OCI-LY1 (cell line): ENCODE measurements at regions not wholly inside any gene's neighbourhood (a gene's known extent, or its start where the extent isn't known, plus 50 kb on each side); places are given as distances from the start of the nearest gene placed in this dataset.

Experiments
- H2AFZ ChIP-seq: fragments of 200-600 bp; sonication (generic), shearing (Covaris generic); 2 replicates; pipeline ENCODE4 v1.6.0; 2014; ENCODE audit warnings: antibody characterized with exemption, mild to moderate bottlenecking, low read length
- H3F3A ChIP-seq: fragments of 200-600 bp; sonication (generic), shearing (Covaris generic); 2 replicates; pipeline ENCODE4 v1.6.0; 2014; ENCODE audit warnings: mild to moderate bottlenecking, antibody characterized with exemption, low read length, moderate library complexity; ENCODE audit not compliant: insufficient read depth
- H3K27ac ChIP-seq: fragments of 200-600 bp; sonication (generic); 2 replicates; pipeline ENCODE4 v1.5.1; 2014; ENCODE audit warnings: low read length, mixed run types, mild to moderate bottlenecking, low read depth; ENCODE audit not compliant: poor library complexity, severe bottlenecking
- H3K27me3 ChIP-seq: fragments of 200-600 bp; sonication (generic); 2 replicates; pipeline ENCODE4 v1.6.0; 2014; ENCODE audit warnings: antibody characterized with exemption, mild to moderate bottlenecking, low read length, moderate library complexity; ENCODE audit not compliant: insufficient read depth
- H3K36me3 ChIP-seq: fragments of 200-600 bp; sonication (generic); 2 replicates; pipeline ENCODE4 v1.6.1; 2014; ENCODE audit warnings: mild to moderate bottlenecking, antibody characterized with exemption, low read length, moderate library complexity, mixed read lengths; ENCODE audit not compliant: insufficient read depth
- H3K4me1 ChIP-seq: fragments of 200-600 bp; sonication (generic); 2 replicates; pipeline ENCODE4 v1.5.1; 2014; ENCODE audit warnings: mild to moderate bottlenecking, low read length, moderate library complexity; ENCODE audit not compliant: insufficient read depth, severe bottlenecking
- H3K4me2 ChIP-seq: fragments of 200-600 bp; sonication (generic), shearing (Covaris generic); 2 replicates; pipeline ENCODE4 v1.6.1; 2014; ENCODE audit warnings: low read length
- H3K4me3 ChIP-seq: fragments of 200-600 bp; sonication (generic); 2 replicates; pipeline ENCODE4 v1.5.1; 2014; ENCODE audit warnings: low read length, low read depth, mild to moderate bottlenecking, mixed read lengths; ENCODE audit not compliant: poor library complexity, severe bottlenecking
- H3K79me2 ChIP-seq: fragments of 200-600 bp; shearing (Covaris generic); 2 replicates; pipeline ENCODE4 v1.6.1; 2016; ENCODE audit warnings: mixed run types, low read length, mixed read lengths; ENCODE audit not compliant: insufficient read depth
- H3K9ac ChIP-seq: fragments of 200-600 bp; sonication (generic), shearing (Covaris generic); 2 replicates; pipeline ENCODE4 v1.6.1; 2014; ENCODE audit warnings: mild to moderate bottlenecking, low read length, mixed read lengths
- H3K9me2 ChIP-seq: fragments of 200-600 bp; sonication (generic), shearing (Covaris generic); 2 replicates; pipeline ENCODE4 v1.6.1; 2014; ENCODE audit warnings: low read depth, mild to moderate bottlenecking, low read length, mixed read lengths
- H3K9me3 ChIP-seq: fragments of 200-600 bp; shearing (Covaris generic); 2 replicates; pipeline ENCODE4 v1.6.1; 2014; ENCODE audit warnings: low read length, mixed read lengths
- H4K20me1 ChIP-seq: fragments of 200-600 bp; sonication (generic), shearing (Covaris generic); 2 replicates; pipeline ENCODE4 v1.6.0; 2016; ENCODE audit warnings: mild to moderate bottlenecking, low read length; ENCODE audit not compliant: insufficient read depth
- EZH2 ChIP-seq: fragments of 200-600 bp; sonication (generic), shearing (Covaris generic); IDR thresholded peaks from 2 replicates; pipeline ENCODE4 v1.8.0; 2017; ENCODE audit warnings: borderline replicate concordance, mixed run types, mild to moderate bottlenecking, antibody characterized with exemption, low read length, moderate library complexity, mixed read lengths
- TF ChIP-seq, protein P1 (sequence below): fragments of 200-600 bp; sonication (generic), shearing (Covaris generic); IDR thresholded peaks from 2 replicates; pipeline ENCODE4 v1.5.1; 2017; ENCODE audit warnings: mild to moderate bottlenecking, antibody characterized with exemption, low read length, moderate library complexity, mixed read lengths

DNA sequence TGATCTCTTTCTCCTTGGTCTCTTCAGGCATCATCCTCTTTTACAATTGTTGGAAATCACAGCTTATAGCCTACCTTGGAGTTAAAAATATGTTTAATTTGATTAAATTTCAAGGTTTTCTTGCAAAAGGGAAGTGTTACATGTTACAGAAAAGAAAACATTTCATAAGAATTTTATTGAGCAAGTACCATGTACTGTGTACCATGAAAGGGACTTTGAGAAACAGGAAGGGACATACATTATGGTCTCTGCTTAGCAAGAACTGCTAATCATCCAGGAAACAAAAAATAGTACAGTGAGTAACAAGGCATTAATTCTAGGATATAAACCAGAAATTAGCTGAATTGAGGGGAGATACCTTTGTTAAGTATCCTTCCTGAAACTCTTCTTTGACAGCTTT, 145.3 kb upstream of the SPACA1 start:
- no peaks in the 10 kb centered on the region for H3K36me3 ChIP-seq
- peaks cover 43% of the 10 kb centered on the region for H3K4me1 ChIP-seq
- H3K9me2 ChIP-seq, result no peaks in the 10 kb centered on the region
- H3K9ac ChIP-seq, result no peak overlapping the region
- no peaks in the 10 kb centered on the region for H3K9me3 ChIP-seq
- H3K4me3 ChIP-seq, result no peak overlapping the region
- H3K79me2 ChIP-seq, result no peaks in the 10 kb centered on the region
- H3K4me2 ChIP-seq, result no peak overlapping the region
- no peaks in the 10 kb centered on the region; the same call in 1 of the 2 replicates for H3F3A ChIP-seq
- H2AFZ ChIP-seq, result no peak overlapping the region
- TF ChIP-seq, protein P1, sequence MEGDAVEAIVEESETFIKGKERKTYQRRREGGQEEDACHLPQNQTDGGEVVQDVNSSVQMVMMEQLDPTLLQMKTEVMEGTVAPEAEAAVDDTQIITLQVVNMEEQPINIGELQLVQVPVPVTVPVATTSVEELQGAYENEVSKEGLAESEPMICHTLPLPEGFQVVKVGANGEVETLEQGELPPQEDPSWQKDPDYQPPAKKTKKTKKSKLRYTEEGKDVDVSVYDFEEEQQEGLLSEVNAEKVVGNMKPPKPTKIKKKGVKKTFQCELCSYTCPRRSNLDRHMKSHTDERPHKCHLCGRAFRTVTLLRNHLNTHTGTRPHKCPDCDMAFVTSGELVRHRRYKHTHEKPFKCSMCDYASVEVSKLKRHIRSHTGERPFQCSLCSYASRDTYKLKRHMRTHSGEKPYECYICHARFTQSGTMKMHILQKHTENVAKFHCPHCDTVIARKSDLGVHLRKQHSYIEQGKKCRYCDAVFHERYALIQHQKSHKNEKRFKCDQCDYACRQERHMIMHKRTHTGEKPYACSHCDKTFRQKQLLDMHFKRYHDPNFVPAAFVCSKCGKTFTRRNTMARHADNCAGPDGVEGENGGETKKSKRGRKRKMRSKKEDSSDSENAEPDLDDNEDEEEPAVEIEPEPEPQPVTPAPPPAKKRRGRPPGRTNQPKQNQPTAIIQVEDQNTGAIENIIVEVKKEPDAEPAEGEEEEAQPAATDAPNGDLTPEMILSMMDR, result no peak
- no peak for TF ChIP-seq EZH2
- no peaks in the 10 kb centered on the region for H4K20me1 ChIP-seq
- no peaks in the 10 kb centered on the region for H3K27me3 ChIP-seq
- H3K27ac ChIP-seq, result peak overlapping the region; percentile 16

DNA sequence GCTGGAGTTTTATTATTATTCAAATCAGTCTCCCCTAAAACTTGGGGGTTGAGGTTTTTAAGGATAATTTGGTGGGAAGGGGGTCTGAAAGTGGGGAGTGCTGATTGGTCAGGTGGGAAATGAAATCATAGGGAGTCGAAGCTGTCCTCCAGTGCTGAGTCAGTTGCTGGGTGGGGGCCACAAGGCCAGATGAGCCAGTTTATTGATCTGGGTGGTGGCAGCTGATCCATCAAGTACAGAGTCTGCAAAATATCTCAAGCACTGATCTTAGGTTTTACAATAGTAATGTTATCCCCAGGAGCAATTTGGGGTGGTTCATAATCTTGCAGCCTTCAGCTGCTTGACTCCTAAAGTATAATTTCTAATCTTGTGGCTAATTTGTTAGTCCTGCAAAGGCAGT, 146.0 kb upstream of the SPACA1 start:
- no peaks in the 10 kb centered on the region for H3K36me3 ChIP-seq
- H3K9me2 ChIP-seq, result no peaks in the 10 kb centered on the region
- H3K4me2 ChIP-seq, result no peak overlapping the region
- TF ChIP-seq, protein P1, result no peak
- TF ChIP-seq EZH2, result no peak
- no peaks in the 10 kb centered on the region for H3K9me3 ChIP-seq
- H3K9ac ChIP-seq, result no peak overlapping the region
- no peaks in the 10 kb centered on the region; the same call in 1 of the 2 replicates for H3F3A ChIP-seq
- H4K20me1 ChIP-seq, result no peaks in the 10 kb centered on the region
- H3K4me1 ChIP-seq, result peaks cover 43% of the 10 kb centered on the region
- H2AFZ ChIP-seq, result no peak overlapping the region
- no peaks in the 10 kb centered on the region for H3K79me2 ChIP-seq
- H3K27me3 ChIP-seq, result no peaks in the 10 kb centered on the region
- no peak overlapping the region for H3K4me3 ChIP-seq
- H3K27ac ChIP-seq, result peak overlapping the region; percentile 37

DNA sequence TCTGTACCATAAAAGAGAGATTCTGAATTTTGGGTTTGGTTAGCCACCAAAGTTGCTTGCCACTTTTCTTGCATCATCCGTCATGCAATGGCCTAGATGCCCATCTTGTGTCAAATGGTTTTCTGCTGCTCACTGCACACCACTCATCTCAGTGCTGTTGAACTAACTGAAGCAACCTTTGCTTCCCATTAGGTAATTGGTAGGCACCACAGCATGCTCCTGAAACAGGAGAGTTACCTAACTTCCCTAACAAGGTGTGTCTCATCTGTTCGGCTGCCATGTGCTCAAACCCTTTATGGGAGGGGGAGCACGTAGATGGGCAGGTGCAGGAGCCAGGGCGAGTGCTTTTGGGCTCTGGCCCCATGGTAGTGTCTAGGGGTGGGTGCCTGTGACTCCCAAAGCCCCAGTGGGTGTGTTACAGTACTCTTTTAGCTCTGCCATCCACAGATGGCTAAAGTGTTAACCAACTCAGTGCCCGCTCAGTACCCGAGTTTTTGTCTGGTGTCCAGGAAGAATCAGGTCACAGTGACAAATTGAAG, 147.4 kb upstream of the SPACA1 start:
- no peaks in the 10 kb centered on the region for H3K9me2 ChIP-seq
- no peak overlapping the region for H3K4me2 ChIP-seq
- no peaks in the 10 kb centered on the region for H3K27me3 ChIP-seq
- H3K79me2 ChIP-seq, result no peaks in the 10 kb centered on the region
- no peaks in the 10 kb centered on the region; the same call in 1 of the 2 replicates for H3F3A ChIP-seq
- H3K4me3 ChIP-seq, result no peak overlapping the region
- H3K9me3 ChIP-seq, result no peaks in the 10 kb centered on the region
- H3K27ac ChIP-seq, result peak overlapping the region; percentile 12
- H3K4me1 ChIP-seq, result peaks cover 31% of the 10 kb centered on the region
- no peaks in the 10 kb centered on the region for H4K20me1 ChIP-seq
- no peak overlapping the region for H2AFZ ChIP-seq
- H3K36me3 ChIP-seq, result no peaks in the 10 kb centered on the region
- TF ChIP-seq EZH2, result no peak
- TF ChIP-seq, protein P1, result no peak
- H3K9ac ChIP-seq, result no peak overlapping the region
